ENCODE measurements at regions not wholly inside any gene's neighbourhood (a gene's known extent, or its start where the extent isn't known, plus 50 kb on each side); places are given as distances from the start of the nearest gene placed in this dataset.

GRCh38 chr2:240297256-240298116, 138.0 kb upstream of the GPC1 start:
- TF ChIP-seq, protein P1, sequence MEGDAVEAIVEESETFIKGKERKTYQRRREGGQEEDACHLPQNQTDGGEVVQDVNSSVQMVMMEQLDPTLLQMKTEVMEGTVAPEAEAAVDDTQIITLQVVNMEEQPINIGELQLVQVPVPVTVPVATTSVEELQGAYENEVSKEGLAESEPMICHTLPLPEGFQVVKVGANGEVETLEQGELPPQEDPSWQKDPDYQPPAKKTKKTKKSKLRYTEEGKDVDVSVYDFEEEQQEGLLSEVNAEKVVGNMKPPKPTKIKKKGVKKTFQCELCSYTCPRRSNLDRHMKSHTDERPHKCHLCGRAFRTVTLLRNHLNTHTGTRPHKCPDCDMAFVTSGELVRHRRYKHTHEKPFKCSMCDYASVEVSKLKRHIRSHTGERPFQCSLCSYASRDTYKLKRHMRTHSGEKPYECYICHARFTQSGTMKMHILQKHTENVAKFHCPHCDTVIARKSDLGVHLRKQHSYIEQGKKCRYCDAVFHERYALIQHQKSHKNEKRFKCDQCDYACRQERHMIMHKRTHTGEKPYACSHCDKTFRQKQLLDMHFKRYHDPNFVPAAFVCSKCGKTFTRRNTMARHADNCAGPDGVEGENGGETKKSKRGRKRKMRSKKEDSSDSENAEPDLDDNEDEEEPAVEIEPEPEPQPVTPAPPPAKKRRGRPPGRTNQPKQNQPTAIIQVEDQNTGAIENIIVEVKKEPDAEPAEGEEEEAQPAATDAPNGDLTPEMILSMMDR (IDR thresholded peaks at IDR 0.05; ENCODE audit: low read length) = no peak
- TF ChIP-seq EZH2 (optimal IDR thresholded peaks at IDR 0.05; ENCODE audit: low read depth, low read length) = no peak
